OCI-LY7 (cell line): ENCODE measurements at regions not wholly inside any gene's neighbourhood (a gene's known extent, or its start where the extent isn't known, plus 50 kb on each side); places are given as distances from the start of the nearest gene placed in this dataset.

ENCODE experiments used
- EZH2phosphoT487 ChIP-seq: fragments of 200-600 bp; sonication (generic); IDR thresholded peaks from 2 replicates; pipeline ENCODE4 v1.6.1; 2018; ENCODE audit warnings: low read depth, borderline replicate concordance, mild to moderate bottlenecking, mixed run types, antibody characterized with exemption, low read length, moderate library complexity, mixed read lengths
- TF ChIP-seq, protein P1 (sequence below): fragments of 200-600 bp; sonication (generic); conservative IDR thresholded peaks from 2 replicates; pipeline ENCODE4 v1.5.1; 2014; ENCODE audit warnings: mild to moderate bottlenecking, antibody characterized with exemption, low read length, moderate library complexity, mixed read lengths

DNA sequence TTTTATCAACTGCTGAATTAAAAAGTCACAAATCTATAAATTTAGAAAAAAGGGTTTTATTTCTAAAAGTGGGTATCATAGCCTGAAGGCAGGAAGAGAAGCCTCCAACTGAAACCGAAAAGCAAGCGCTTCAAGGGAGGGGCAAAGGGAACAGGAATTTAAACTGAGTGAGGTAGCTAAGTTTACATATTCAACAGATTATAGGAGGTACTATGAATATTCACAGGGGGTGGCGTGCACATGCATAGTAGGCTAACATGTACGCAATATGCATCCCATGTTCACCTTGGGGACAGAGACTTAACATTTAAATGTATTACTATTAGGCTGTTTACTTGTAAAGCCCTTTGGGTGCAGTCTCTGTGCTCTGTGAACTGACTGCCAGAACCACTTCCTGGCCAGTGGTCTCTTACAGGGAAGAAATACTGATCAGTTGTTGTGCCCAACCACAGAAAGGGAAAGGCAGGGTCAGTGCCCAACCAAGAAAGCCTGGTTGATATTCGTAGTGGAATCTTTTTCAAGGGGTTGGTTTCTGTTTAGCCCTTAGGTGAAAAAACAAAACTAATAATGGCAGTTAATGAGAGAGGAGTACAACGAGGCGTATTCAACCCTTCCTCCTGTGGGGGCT is 168.7 kb upstream of the GALNTL6 start:
- TF ChIP-seq, protein P1, sequence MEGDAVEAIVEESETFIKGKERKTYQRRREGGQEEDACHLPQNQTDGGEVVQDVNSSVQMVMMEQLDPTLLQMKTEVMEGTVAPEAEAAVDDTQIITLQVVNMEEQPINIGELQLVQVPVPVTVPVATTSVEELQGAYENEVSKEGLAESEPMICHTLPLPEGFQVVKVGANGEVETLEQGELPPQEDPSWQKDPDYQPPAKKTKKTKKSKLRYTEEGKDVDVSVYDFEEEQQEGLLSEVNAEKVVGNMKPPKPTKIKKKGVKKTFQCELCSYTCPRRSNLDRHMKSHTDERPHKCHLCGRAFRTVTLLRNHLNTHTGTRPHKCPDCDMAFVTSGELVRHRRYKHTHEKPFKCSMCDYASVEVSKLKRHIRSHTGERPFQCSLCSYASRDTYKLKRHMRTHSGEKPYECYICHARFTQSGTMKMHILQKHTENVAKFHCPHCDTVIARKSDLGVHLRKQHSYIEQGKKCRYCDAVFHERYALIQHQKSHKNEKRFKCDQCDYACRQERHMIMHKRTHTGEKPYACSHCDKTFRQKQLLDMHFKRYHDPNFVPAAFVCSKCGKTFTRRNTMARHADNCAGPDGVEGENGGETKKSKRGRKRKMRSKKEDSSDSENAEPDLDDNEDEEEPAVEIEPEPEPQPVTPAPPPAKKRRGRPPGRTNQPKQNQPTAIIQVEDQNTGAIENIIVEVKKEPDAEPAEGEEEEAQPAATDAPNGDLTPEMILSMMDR = no peak
- no peak for TF ChIP-seq EZH2phosphoT487
